HG02571 (cell line): ENCODE measurements at regions not wholly inside any gene's neighbourhood (a gene's known extent, or its start where the extent isn't known, plus 50 kb on each side); places are given as distances from the start of the nearest gene placed in this dataset.
"Not testable (repeated sequence)": the region's sequence is repeated elsewhere in the genome, so short reads cannot be mapped to it uniquely, and the experiment has no call there.

ENCODE experiments used
- ATAC-seq: cut with Tn5 transposase; IDR thresholded peaks from one replicate; pipeline ENCODE4 v1.9.1; 2021; ENCODE audit warnings: mild to moderate bottlenecking, moderate library complexity; ENCODE audit not compliant: unreplicated experiment

- no peak for ATAC-seq
These were observed 651.5 kb downstream of the TLE1 start for GRCh38 chr9:81037889-81038288.

DNA sequence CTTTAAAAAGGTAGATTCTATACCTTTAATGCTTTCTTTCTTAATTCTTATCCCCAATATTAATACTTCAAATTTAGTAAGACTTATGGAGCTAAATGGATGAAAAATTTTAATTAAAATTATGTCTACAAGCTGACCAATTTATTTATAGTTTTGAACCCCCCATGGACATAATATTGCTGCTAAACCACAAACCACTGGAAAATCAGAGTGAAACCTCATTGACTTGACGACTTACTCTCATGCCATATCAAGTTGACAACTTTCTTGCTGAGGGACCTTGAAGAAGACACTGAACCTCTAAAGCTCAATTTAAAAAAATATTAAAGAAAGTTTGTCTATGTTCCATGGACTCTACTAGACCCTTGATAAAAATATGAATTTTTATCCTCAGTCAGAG lies 653.7 kb downstream of the TLE1 start:
- no peak for ATAC-seq

DNA sequence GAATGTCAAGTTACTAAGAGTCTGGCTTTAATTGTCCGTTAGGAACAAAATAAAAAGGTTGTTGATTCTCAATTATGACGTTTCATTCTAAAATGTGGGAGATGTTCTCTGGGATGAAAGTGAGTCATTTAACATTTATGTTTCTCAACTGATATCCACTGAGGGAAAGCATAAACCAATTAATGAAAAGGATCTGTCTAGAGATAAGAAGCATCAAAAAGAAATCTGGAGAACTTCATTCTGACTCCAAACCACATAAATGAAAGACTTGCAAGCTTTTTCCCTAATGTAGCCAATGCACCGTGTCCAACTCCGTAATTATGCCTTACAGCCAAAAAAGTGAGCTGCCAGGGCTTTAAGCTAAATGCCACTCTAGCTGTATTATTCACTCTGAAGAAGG lies 654.2 kb downstream of the TLE1 start:
- ATAC-seq = no peak

- ATAC-seq = no peak
These were observed 656.5 kb downstream of the TLE1 start for GRCh38 chr9:81032831-81033230.

GRCh38 chr9:81032030-81032572 lies 657.2 kb downstream of the TLE1 start:
- ATAC-seq = no peak

GRCh38 chr9:81031422-81032029 lies 657.8 kb downstream of the TLE1 start:
- ATAC-seq = no peak

DNA sequence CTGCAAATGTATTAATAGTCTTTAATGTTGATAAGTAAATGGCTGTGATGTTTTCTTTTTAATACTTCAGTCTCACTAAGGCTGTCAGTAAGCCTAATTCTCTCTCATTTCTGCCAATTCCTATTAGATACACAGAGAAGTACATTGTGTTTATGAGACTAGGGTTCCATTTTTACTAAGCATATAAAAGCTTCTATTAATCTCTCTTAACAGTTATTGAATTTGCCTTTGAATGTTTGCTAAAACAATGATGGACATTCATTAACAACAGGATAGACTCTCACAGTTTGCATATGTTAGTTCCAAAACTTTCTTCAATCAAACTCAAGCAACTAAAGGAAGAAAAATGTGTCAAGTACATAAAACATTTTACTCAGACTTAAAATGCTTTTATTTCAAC lies 659.3 kb downstream of the TLE1 start:
- no peak for ATAC-seq

DNA sequence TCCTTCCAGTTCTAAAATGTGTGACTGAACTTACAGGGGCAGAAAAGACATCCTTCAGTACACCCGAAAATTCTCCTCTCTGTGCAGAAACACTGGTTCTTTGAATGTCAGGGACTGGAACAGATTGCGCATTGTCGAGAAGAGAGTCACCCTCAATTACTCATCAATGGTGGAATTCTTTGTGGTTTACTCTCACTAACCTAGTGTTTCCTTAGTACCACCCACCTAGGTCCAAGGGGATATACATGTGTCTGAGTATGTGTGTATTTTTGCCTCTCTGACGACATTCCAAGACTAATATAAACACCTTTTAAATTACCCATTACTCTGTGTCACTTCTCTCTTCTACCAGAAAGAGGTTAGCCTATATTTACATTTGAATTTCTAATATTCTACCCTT lies 660.8 kb downstream of the TLE1 start:
- ATAC-seq = no peak

DNA sequence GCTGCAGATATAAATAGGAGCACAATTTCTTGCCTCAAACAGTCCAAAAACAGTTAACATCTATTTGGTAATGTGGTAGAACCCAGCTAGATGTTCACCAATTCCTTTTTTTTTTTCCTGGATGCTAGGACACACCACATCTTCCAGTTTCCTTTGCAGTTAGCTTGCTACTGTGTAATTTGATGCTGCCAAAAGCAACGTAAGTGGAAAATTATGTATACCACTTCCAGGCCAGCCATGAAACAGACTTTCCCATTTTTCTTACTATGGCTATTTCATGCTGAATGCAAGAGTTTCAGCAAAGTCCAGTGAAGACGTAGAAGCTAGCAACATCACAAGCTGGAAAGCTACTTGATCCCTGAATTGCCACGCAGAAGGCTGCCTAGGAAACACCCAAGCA lies 667.2 kb downstream of the TLE1 start:
- ATAC-seq = no peak

- ATAC-seq = not testable (repeated sequence)
These were observed 674.4 kb downstream of the TLE1 start for GRCh38 chr9:81014945-81015344.

DNA sequence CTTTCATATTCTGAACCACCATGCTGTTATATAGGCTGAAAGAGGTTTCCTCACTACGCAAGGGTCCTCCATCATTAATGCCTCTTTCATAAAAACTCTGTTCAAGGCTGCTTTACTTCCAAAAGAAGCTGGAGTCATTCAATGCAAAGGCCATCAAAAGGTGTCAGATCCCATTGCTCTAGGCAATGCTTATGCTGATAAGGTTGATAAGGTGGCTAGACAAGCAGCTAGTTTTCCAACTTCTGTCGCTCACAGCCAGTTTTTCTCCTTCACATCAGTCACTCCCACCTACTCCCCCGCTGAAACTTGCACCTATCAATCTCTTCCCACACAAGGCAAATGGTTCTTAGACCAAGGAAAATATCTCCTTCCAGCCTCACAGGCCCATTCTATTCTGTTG lies 676.2 kb downstream of the TLE1 start:
- ATAC-seq = not testable (repeated sequence)

GRCh38 chr9:81002906-81003305 lies 686.4 kb downstream of the TLE1 start:
- no peak for ATAC-seq

GRCh38 chr9:81002242-81002641 lies 687.1 kb downstream of the TLE1 start:
- no peak for ATAC-seq

DNA sequence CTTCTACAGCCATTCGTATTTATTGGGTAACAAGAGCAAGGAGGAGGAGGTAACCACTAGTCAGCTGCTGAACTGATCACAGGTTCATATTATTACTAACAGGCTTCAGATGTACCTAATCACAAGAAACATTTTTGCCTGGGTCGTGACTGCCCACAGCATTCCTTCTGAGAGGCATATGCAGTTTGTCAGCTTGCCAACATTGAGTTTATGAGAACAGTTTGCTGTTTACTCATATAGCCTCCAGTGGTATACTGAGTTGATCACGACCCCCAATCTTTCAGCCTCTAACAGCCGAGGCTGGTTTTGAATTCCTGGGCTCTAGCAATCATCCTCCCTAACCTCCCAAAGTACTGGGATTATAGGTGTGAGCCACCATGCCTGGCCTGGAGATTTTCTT lies 693.6 kb downstream of the TLE1 start:
- ATAC-seq = no peak

DNA sequence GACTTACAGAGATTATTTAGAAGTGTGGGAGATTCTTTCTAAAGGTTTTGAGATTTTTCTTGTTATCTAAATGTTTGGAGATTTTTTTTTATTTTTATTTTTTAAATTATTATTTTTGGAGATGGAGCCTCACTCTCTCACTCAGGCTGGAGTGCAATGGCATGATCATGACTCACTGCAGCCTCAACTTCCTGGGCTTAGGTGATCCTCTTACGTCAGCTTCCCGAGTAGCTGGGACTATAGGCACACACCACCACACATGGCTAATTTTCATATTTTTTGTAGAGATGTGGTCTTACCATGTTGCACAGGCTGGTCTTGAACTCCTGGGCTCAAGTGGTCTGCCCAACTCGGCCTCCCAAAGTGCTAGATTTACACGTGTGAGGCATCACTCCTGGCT lies 694.5 kb downstream of the TLE1 start:
- no peak for ATAC-seq

DNA sequence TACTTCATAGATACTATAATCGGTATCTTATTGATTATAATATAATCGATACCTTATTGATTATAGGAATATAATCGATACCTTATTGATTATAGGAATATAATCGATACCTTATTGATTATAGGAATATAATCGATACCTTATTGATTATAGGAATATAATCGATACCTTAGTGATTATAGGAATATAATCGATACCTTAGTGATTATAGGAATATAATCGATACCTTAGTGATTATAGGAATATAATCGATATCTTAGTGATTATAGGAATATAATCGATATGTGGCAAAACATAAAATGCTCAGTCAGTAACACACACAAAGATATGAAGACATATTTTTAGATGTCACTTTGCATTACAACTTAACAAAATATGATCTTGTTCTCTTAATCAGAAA lies 703.8 kb downstream of the TLE1 start:
- ATAC-seq = not testable (repeated sequence)

- ATAC-seq = no peak
These were observed 712.9 kb downstream of the TLE1 start for GRCh38 chr9:80976403-80976802.

- ATAC-seq = not testable (repeated sequence)
These were observed 719.0 kb downstream of the TLE1 start for GRCh38 chr9:80970377-80970776.

GRCh38 chr9:80968611-80969010 lies 720.7 kb downstream of the TLE1 start:
- ATAC-seq = no peak

GRCh38 chr9:80964914-80965313 lies 724.4 kb downstream of the TLE1 start:
- no peak for ATAC-seq

- ATAC-seq = no peak
These were observed 725.0 kb downstream of the TLE1 start for GRCh38 chr9:80964374-80964773.

DNA sequence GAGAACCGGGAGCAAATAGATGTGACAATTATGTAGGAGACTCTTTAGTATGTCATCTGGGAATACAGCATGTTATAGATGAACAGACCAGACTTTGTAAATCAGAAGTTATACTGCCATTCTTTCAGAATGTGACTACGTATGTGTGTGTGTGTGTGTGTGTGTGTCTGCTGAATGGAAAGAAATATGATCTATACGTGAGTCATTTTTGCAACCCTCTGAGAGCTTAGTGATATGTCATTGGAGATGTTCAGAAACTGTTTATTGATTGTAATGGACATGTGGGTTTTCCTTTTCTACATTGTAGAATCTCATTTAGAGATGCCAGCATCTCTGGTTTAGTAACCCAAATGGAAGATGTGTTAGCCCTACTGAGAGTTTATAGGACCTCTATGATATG lies 731.5 kb downstream of the TLE1 start:
- no peak for ATAC-seq

DNA sequence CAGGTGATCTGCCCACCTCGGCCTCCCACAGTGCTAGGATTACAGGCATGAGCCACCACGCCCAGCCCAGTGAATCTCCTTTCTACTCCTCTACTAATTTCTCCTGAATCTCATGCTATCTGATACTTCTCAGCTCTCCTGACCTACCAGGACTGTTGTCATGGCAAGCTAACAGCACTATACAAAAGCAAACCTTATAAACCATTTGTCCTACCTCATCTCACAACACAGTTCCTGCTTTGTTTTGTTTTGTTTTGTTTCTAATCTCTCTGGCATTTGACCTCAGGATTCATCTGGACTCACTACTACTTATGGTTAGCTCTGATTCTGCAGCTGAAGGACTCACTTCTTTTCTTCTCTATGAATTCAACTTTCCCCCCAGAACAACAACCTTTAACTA lies 734.8 kb downstream of the TLE1 start:
- no peak for ATAC-seq
